Stomach (tissue), 8 donors: ENCODE measurements at regions not wholly inside any gene's neighbourhood (a gene's known extent, or its start where the extent isn't known, plus 50 kb on each side); places are given as distances from the start of the nearest gene placed in this dataset.

Experiments
- DNase-seq, 2 donors: peaks; one replicate each; pipeline versions ENCODE4 v3.0.0 to v3.0.0-alpha.2; 2013 to 2019
- H3K27ac ChIP-seq, 5 donors: fragments of 200-600 bp in 4 of 5; sonication (generic) in 4 of 5; one replicate each; pipeline ENCODE4 v1.5.1; 2013 to 2019; ENCODE audit warnings: mild to moderate bottlenecking in 1 of 5, moderate library complexity in 1 of 5
- H3K27me3 ChIP-seq, 3 donors: fragments of 200-600 bp; sonication (generic); one replicate each; pipeline ENCODE4 v1.5.1; 2017 to 2019; ENCODE audit warnings: mixed run types in 1 of 3
- H3K36me3 ChIP-seq, 4 donors: fragments of 200-600 bp; sonication (generic); 1 replicate in 3 of 4; 2 replicates in 1 of 4; pipeline ENCODE4 v1.5.1; 2016 to 2019
- H3K4me1 ChIP-seq, 4 donors: fragments of 200-600 bp; sonication (generic); one replicate each; pipeline ENCODE4 v1.5.1; 2016 to 2019
- H3K4me3 ChIP-seq, 4 donors: fragments of 200-600 bp; sonication (generic) in 3 of 4; one replicate each; pipeline ENCODE4 v1.5.1; 2016 to 2019; ENCODE audit warnings: mild to moderate bottlenecking in 1 of 4
- H3K9me3 ChIP-seq, 4 donors: fragments of 200-600 bp; sonication (generic); one replicate each; pipeline ENCODE4 v1.5.1; 2016 to 2019
- EP300 ChIP-seq: sonication (generic); formaldehyde crosslinking; IDR thresholded peaks from one replicate; pipeline ENCODE4 v1.6.1; 2017; ENCODE audit warnings: antibody characterized with exemption
- POLR2A ChIP-seq, 4 donors: fragments of 450-650 bp; IDR thresholded peaks; one replicate each; pipeline ENCODE4 v1.6.1; 2016; ENCODE audit warnings: antibody characterized with exemption in 4 of 4, control low read depth in 2 of 4, mild to moderate bottlenecking in 1 of 4, moderate library complexity in 1 of 4
- POLR2AphosphoS5 ChIP-seq, 3 donors: sonication (generic); formaldehyde crosslinking; IDR thresholded peaks; one replicate each; pipeline ENCODE4 v1.6.1; 2016; ENCODE audit warnings: antibody characterized with exemption in 3 of 3
- WGBS, 5 donors: extraction: QIAGEN DNeasy Blood & Tissue Kit in 3 of 5; methylation state at CpG; one replicate each; pipeline versions ENCODE4 v1.1.5 to v1.1.7; 2013 to 2018; 5-methylcytosine and 5-hydroxymethylcytosine counted together
- intact Hi-C: fragments of 100-400 bp; cut with DNase I; formaldehyde crosslinking; loops from one replicate; pipeline ENCODE4 v1.15.1; 2023; ENCODE audit warnings: low total_unique reads
- TF ChIP-seq, protein P1 (sequence below), 7 experiments: fragments of 450-650 bp in 4 of 7; fragments of 200-600 bp in 3 of 7; sonication (generic) in 3 of 7; IDR thresholded peaks; one replicate each; pipeline ENCODE4 v1.5.1; 2016 to 2019; ENCODE audit warnings: antibody characterized with exemption in 7 of 7, control low read depth in 2 of 7, mild to moderate bottlenecking in 1 of 7
- donor health status: healthy with polysubstance abuse.
- donor health status: Bipolar disorder and iron deficiency.
- donor health status: healthy.

DNA sequence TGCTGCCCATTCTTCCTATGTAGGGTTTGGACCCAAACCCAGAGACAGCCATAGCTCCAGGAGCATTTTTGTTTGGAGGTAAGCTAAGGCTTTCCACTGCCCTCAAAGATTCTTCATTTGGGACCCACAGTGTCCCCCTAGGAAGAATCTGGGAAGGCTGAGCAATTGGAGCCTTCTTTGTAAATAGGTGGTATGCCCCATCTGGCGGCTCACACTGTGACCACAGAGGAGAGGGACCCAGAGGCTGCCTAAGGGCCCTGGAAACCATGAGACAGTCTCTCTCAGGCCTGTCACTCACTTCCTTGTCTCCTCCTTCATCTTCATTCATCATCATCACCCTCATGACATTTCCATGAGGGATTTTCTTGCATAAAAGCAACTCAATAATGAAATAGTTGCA is 215.4 kb upstream of the OSR1 start:
- 75 to 100% (median 80%) methylated on average over 1 of the region's 1 CpG for WGBS, 5 donors
- H3K36me3 ChIP-seq, result no peaks in the 10 kb centered on the region
- no peak overlapping the region for H3K27ac ChIP-seq
- peaks cover 0 to 7% (median 3%) of the 10 kb centered on the region in 4 donors for H3K4me1 ChIP-seq
- no peak overlapping the region for H3K4me3 ChIP-seq
- TF ChIP-seq, protein P1, sequence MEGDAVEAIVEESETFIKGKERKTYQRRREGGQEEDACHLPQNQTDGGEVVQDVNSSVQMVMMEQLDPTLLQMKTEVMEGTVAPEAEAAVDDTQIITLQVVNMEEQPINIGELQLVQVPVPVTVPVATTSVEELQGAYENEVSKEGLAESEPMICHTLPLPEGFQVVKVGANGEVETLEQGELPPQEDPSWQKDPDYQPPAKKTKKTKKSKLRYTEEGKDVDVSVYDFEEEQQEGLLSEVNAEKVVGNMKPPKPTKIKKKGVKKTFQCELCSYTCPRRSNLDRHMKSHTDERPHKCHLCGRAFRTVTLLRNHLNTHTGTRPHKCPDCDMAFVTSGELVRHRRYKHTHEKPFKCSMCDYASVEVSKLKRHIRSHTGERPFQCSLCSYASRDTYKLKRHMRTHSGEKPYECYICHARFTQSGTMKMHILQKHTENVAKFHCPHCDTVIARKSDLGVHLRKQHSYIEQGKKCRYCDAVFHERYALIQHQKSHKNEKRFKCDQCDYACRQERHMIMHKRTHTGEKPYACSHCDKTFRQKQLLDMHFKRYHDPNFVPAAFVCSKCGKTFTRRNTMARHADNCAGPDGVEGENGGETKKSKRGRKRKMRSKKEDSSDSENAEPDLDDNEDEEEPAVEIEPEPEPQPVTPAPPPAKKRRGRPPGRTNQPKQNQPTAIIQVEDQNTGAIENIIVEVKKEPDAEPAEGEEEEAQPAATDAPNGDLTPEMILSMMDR (IDR thresholded peaks at IDR 0.05), result no peak
- TF ChIP-seq POLR2A (IDR thresholded peaks at IDR 0.05) (no peak), EP300 (no peak), POLR2AphosphoS5 (IDR thresholded peaks at IDR 0.05) (no peak)
- no peak for DNase-seq
- H3K9me3 ChIP-seq, result no peaks in the 10 kb centered on the region
- no peaks in the 10 kb centered on the region for H3K27me3 ChIP-seq
- intact Hi-C loops, result no loop called here

DNA sequence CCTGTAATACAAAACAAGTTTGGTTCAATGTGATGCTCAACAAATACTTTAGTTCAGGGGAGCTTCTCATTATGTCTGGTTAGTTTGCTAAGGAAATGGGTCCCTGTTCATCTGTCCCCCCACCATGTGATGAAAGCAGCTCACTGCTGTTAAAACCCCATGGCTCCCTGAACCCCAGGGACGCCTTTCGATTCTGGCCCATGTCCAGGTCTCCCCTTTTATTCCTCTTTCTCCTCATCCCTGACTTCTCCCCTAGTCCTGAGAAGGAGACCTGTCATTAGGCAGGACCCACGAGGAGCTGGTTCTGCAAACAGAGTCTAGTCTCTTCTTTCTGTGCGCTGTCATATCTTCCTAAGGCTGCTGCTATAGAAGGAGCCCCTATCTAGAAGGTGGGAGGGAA is 213.3 kb upstream of the OSR1 start:
- Histone ChIP-seq H3K4me1 (peaks cover 0 to 7% (median 3%) of the 10 kb centered on the region in 4 donors), H3K36me3 (no peaks in the 10 kb centered on the region), H3K4me3 (no peak overlapping the region), H3K27me3 (no peaks in the 10 kb centered on the region), H3K27ac (no peak overlapping the region), H3K9me3 (no peaks in the 10 kb centered on the region)
- 75 to 86% (median 84%) methylated on average over 4 of the region's 4 CpGs for WGBS, 5 donors
- TF ChIP-seq POLR2A (IDR thresholded peaks at IDR 0.05), result no peak
- intact Hi-C loops, result no loop called here
- no peak for DNase-seq

DNA sequence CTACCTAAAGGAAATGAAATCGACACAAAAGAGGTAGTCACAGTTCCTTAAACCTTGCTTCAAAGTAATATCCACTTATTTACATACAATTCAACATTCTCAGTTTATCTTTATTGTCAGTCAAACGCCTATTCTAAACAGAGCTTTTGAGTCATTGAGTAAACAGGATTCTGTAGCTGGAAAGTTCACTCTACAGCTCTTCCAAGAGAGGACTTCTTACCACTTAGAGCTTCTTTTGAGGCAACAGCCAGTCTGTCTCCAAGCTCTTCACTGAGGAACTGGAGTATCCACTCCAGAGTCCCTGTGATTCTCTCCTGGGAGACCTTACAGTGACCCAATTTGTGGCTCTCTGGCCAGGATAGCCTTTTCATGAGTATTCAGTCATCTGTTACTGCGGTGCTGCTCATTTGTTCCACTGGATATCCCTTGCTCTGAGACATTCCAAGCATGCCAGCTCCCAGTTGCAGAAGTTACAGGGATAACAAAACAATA is 210.9 kb upstream of the OSR1 start:
- no peak for DNase-seq
- Histone ChIP-seq H3K4me3 (no peak overlapping the region), H3K4me1 (peaks cover 0 to 6% (median under 1%) of the 10 kb centered on the region in 4 donors), H3K27ac (no peak overlapping the region), H3K9me3 (no peaks in the 10 kb centered on the region), H3K36me3 (no peaks in the 10 kb centered on the region), H3K27me3 (no peaks in the 10 kb centered on the region)
- no peak for TF ChIP-seq POLR2AphosphoS5 (IDR thresholded peaks at IDR 0.05)
- no peak for TF ChIP-seq EP300
- TF ChIP-seq, protein P1 (IDR thresholded peaks at IDR 0.05), result no peak
- no peak for TF ChIP-seq POLR2A (IDR thresholded peaks at IDR 0.05)
- 24 to 42% (median 31%) methylated on average over 3 of the region's 3 CpGs for WGBS, 5 donors
- intact Hi-C loops, result no loop called here

DNA sequence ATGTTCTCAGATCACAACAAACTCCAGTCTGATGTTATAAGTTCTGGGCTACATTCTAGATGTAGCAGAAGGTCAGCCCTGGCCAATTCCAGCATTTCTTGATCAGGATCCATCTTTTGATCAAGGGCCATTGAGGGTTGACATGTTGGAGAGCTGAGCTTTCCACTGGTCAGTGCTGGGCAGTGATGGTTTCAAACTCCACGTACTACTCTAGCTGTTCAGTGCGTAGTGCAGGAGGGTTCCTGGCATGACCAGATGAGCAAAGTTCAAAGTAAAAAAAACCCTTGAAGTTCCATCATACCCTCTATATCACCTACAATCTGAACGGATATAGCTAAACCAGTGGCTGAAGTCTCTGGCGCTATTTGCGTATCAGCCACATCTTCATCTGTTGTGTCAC is 210.4 kb upstream of the OSR1 start:
- WGBS, 5 donors, result 77 to 84% (median 84%) methylated on average over 5 of the region's 5 CpGs
- intact Hi-C loops, result no loop called here
- Histone ChIP-seq H3K27ac (no peak overlapping the region), H3K9me3 (no peaks in the 10 kb centered on the region), H3K27me3 (no peaks in the 10 kb centered on the region), H3K4me3 (no peak overlapping the region), H3K4me1 (peaks cover 0 to 6% (median 0%) of the 10 kb centered on the region in 4 donors), H3K36me3 (no peaks in the 10 kb centered on the region)
- TF ChIP-seq, protein P1 (IDR thresholded peaks at IDR 0.05), result no peak
- TF ChIP-seq POLR2AphosphoS5 (IDR thresholded peaks at IDR 0.05) (no peak), POLR2A (IDR thresholded peaks at IDR 0.05) (no peak), EP300 (no peak)
- DNase-seq, result no peak

DNA sequence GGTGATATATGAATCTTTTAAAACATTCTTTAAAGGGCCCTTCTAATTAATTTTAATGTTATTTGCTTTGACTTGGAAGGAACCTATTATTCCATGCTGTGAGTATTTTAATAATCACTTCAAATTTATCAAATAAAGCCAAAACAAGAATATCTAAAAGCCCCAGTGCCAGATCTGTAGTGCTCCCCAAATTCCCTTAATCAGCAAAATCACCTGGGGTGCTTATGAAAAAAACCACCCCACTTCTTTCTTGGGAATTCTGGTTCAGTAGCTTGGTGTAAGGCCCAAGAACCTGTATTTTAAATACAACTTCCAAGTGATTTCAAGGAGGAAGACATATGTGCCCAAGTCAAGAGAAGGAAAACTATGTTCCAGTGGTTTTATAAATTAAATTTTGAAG is 202.4 kb upstream of the OSR1 start:
- no peak for DNase-seq

More for the DNA sequence above, 202.4 kb upstream of the OSR1 start:
- Histone ChIP-seq H3K36me3 (no peaks in the 10 kb centered on the region), H3K27me3 (no peaks in the 10 kb centered on the region), H3K4me3 (no peak overlapping the region), H3K4me1 (no peaks in the 10 kb centered on the region), H3K27ac (no peak overlapping the region), H3K9me3 (no peaks in the 10 kb centered on the region)
- TF ChIP-seq, protein P1 (IDR thresholded peaks at IDR 0.05), result no peak
- no peak for TF ChIP-seq POLR2AphosphoS5 (IDR thresholded peaks at IDR 0.05)
- TF ChIP-seq EP300, result no peak
- no peak for TF ChIP-seq POLR2A (IDR thresholded peaks at IDR 0.05)
- intact Hi-C loops, result no loop called here
